H1 (cell line): ENCODE measurements at regions not wholly inside any gene's neighbourhood (a gene's known extent, or its start where the extent isn't known, plus 50 kb on each side); places are given as distances from the start of the nearest gene placed in this dataset.

Experiments used
- CTCF ChIA-PET: fragments of 300-600 bp; sonication (Branson Sonifier 250); formaldehyde crosslinking; loops from one replicate; lab custom pipeline; 2021; ENCODE audit not compliant: partially characterized antibody; lab: Charles Lee
- POLR2A ChIA-PET: fragments of 300-600 bp; sonication (Branson Sonifier 250); formaldehyde crosslinking; loops from one replicate; lab custom pipeline; 2021; ENCODE audit warnings: inconsistent platforms; ENCODE audit not compliant: partially characterized antibody; lab: Charles Lee
- DNase-seq, 2 experiments: peaks; one replicate each; pipeline versions ENCODE4 v3.0.0 to v3.0.0-alpha.2; 2010 to 2022; ENCODE audit warnings: low spot score in 2 of 2, low read depth in 1 of 2, mixed read lengths in 1 of 2
- FAIRE-seq: peaks from 2 replicates; lab custom pipeline; 2011; peaks lifted over from hg19 to GRCh38; lab: Jason Lieb, UNC
- H2AFZ ChIP-seq: 2 replicates; pipeline ENCODE4 v1.8.1; 2012; ENCODE audit warnings: low read length, inconsistent platforms
- H2AK5ac ChIP-seq: 2 replicates; pipeline ENCODE4 v1.6.1; 2013; ENCODE audit warnings: low read depth, low read length
- H2BK120ac ChIP-seq: replicated peaks from 2 replicates; pipeline ENCODE3; 2013; ENCODE audit warnings: low read depth, low read length, inconsistent platforms
- H2BK12ac ChIP-seq: 2 replicates; pipeline ENCODE4 v1.6.1; 2013; ENCODE audit warnings: low read depth, low read length
- H2BK15ac ChIP-seq: 2 replicates; pipeline ENCODE4 v1.6.1; 2013; ENCODE audit warnings: low read length
- H2BK20ac ChIP-seq: 2 replicates; pipeline ENCODE4 v1.6.1; 2013; ENCODE audit warnings: low read length
- H2BK5ac ChIP-seq: 2 replicates; pipeline ENCODE4 v1.6.1; 2013; ENCODE audit warnings: low read depth, low read length
- H3K14ac ChIP-seq: 2 replicates; pipeline ENCODE4 v1.6.1; 2013; ENCODE audit warnings: inconsistent platforms; ENCODE audit not compliant: insufficient read length
- H3K18ac ChIP-seq: 2 replicates; pipeline ENCODE4 v1.6.1; 2013; ENCODE audit warnings: low read length; ENCODE audit errors: extremely low read depth
- H3K23ac ChIP-seq: 2 replicates; pipeline ENCODE4 v1.6.1; 2013; ENCODE audit warnings: inconsistent platforms; ENCODE audit not compliant: insufficient read length
- H3K23me2 ChIP-seq: 2 replicates; pipeline ENCODE4 v1.6.1; 2013; ENCODE audit warnings: low read depth, low read length
- H3K27ac ChIP-seq: 2 replicates; pipeline ENCODE4 v1.6.1; 2011; ENCODE audit warnings: low read depth, low read length, inconsistent platforms
- H3K27me3 ChIP-seq, 4 experiments: replicated peaks in 1 of 4; 1 replicate in 1 of 4; 2 replicates in 3 of 4; pipeline versions ENCODE4 v1.6.1 to v1.8.1; 2011 to 2013; ENCODE audit warnings: low read length in 3 of 4, mild to moderate bottlenecking in 3 of 4, inconsistent platforms in 2 of 4, mixed read lengths in 2 of 4, moderate library complexity in 1 of 4; ENCODE audit not compliant: control insufficient read depth in 3 of 4, insufficient read depth in 3 of 4; ENCODE audit errors: extremely low read depth in 1 of 4
- H3K36me3 ChIP-seq, 4 experiments: 2 replicates each; pipeline versions ENCODE4 v1.6.1 to v1.8.1; 2011 to 2013; ENCODE audit warnings: mild to moderate bottlenecking in 4 of 4, low read length in 3 of 4, moderate library complexity in 2 of 4, control low read depth in 1 of 4, inconsistent platforms in 1 of 4; ENCODE audit not compliant: insufficient read depth in 4 of 4, control insufficient read depth in 2 of 4
- H3K4ac ChIP-seq: replicated peaks from 2 replicates; pipeline ENCODE3; 2013; ENCODE audit warnings: low read length, low read depth, mixed read lengths, inconsistent platforms; ENCODE audit not compliant: insufficient read length
- H3K4me1 ChIP-seq, 4 experiments: replicated peaks in 1 of 4; 1 replicate in 1 of 4; 2 replicates in 3 of 4; pipeline versions ENCODE4 v1.6.1 to v1.8.1; 2011 to 2013; ENCODE audit warnings: low read length in 3 of 4, inconsistent platforms in 2 of 4, mixed read lengths in 1 of 4; ENCODE audit not compliant: insufficient read depth in 4 of 4, control insufficient read depth in 3 of 4
- H3K4me2 ChIP-seq, 2 experiments: 2 replicates each; pipeline versions ENCODE4 v1.6.1 to v1.8.1; 2011 to 2013; ENCODE audit warnings: low read depth in 2 of 2, low read length in 2 of 2, control low read depth in 1 of 2, inconsistent platforms in 1 of 2, mild to moderate bottlenecking in 1 of 2; ENCODE audit not compliant: insufficient read depth in 1 of 2
- H3K4me3 ChIP-seq, 4 experiments: fragments of 200-600, 300-600 bp in 1 of 4; sonication (generic), shearing (Covaris generic), sonication (Bioruptor Twin) in 1 of 4; 2 replicates each; pipeline versions ENCODE4 v1.5.1 to v1.8.1; 2011 to 2016; ENCODE audit warnings: low read length in 4 of 4, low read depth in 3 of 4, control low read depth in 2 of 4, inconsistent platforms in 2 of 4, mild to moderate bottlenecking in 2 of 4, mixed read lengths in 1 of 4, moderate library complexity in 1 of 4; ENCODE audit not compliant: insufficient read depth in 2 of 4; ENCODE audit errors: extremely low read depth in 1 of 4
- H3K56ac ChIP-seq: replicated peaks from 2 replicates; pipeline ENCODE3; 2013; ENCODE audit warnings: low read depth, mild to moderate bottlenecking, mixed read lengths, low read length, inconsistent platforms; ENCODE audit not compliant: insufficient read length
- H3K79me1 ChIP-seq: 2 replicates; pipeline ENCODE4 v1.6.1; 2013; ENCODE audit warnings: low read depth, low read length, control low read depth
- H3K79me2 ChIP-seq, 2 experiments: 2 replicates each; pipeline versions ENCODE4 v1.6.1 to v1.8.1; 2012 to 2013; ENCODE audit warnings: low read length in 2 of 2, mild to moderate bottlenecking in 2 of 2, inconsistent platforms in 1 of 2; ENCODE audit not compliant: insufficient read depth in 2 of 2, control insufficient read depth in 1 of 2
- H3K9ac ChIP-seq, 4 experiments: replicated peaks in 1 of 4; 1 replicate in 1 of 4; 2 replicates in 3 of 4; pipeline versions ENCODE4 v1.6.1 to v1.8.1; 2011 to 2013; ENCODE audit warnings: low read depth in 3 of 4, low read length in 3 of 4, control low read depth in 2 of 4, mild to moderate bottlenecking in 2 of 4, moderate library complexity in 2 of 4, inconsistent platforms in 1 of 4; ENCODE audit errors: extremely low read depth in 1 of 4
- H3K9me3 ChIP-seq, 2 experiments: 2 replicates each; pipeline versions ENCODE4 v1.6.1 to v1.8.1; 2012 to 2013; ENCODE audit warnings: mild to moderate bottlenecking in 2 of 2, moderate library complexity in 2 of 2, control low read depth in 1 of 2, inconsistent platforms in 1 of 2, low read depth in 1 of 2, low read length in 1 of 2, mixed read lengths in 1 of 2; ENCODE audit not compliant: insufficient read depth in 2 of 2
- H4K20me1 ChIP-seq, 2 experiments: replicated peaks in 1 of 2; 2 replicates each; pipeline versions ENCODE3 to v1.8.1; 2011 to 2013; ENCODE audit warnings: inconsistent platforms in 2 of 2, low read length in 2 of 2, mild to moderate bottlenecking in 1 of 2; ENCODE audit not compliant: insufficient read depth in 2 of 2, control insufficient read depth in 1 of 2
- H4K5ac ChIP-seq: 2 replicates; pipeline ENCODE4 v1.6.1; 2013; ENCODE audit warnings: low read length, low read depth, mixed read lengths, inconsistent platforms; ENCODE audit not compliant: insufficient read length
- H4K8ac ChIP-seq: 2 replicates; pipeline ENCODE4 v1.8.0; 2013; ENCODE audit warnings: mild to moderate bottlenecking, moderate library complexity, low read length, inconsistent platforms; ENCODE audit not compliant: insufficient read depth; ENCODE audit errors: extremely low read depth
- H4K91ac ChIP-seq: replicated peaks from 2 replicates; pipeline ENCODE3; 2013; ENCODE audit warnings: low read length, mixed read lengths, inconsistent platforms; ENCODE audit not compliant: insufficient read length
- CBX5 ChIP-seq: fragments of 300-800, 300-1000 bp; sonication (generic); IDR thresholded peaks from 2 replicates; pipeline ENCODE4 v1.7.1; 2016; ENCODE audit warnings: antibody characterized with exemption, low read length, low read depth
- CHD1 ChIP-seq: IDR thresholded peaks from 2 replicates; pipeline ENCODE4 v1.6.1; 2012; ENCODE audit warnings: low read depth, low read length, improper control_type of control experiment
- GTF2F1 ChIP-seq: IDR thresholded peaks from 2 replicates; pipeline ENCODE4 v1.6.1; 2012; ENCODE audit warnings: low read depth, low read length, improper control_type of control experiment, borderline replicate concordance
- HDAC2 ChIP-seq, 2 experiments: fragments of 300-600 bp in 1 of 2; sonication (generic) in 1 of 2; IDR thresholded peaks; 2 replicates each; pipeline ENCODE4 v1.6.1; 2011 to 2012; ENCODE audit warnings: low read depth in 2 of 2, low read length in 2 of 2, mild to moderate bottlenecking in 2 of 2, moderate library complexity in 2 of 2, borderline replicate concordance in 1 of 2, inconsistent platforms in 1 of 2
- KDM4A ChIP-seq: IDR thresholded peaks from one replicate; pipeline ENCODE4 v1.7.1; 2012; ENCODE audit warnings: low read depth, mild to moderate bottlenecking, moderate library complexity, low read length, inconsistent platforms; ENCODE audit not compliant: severe bottlenecking
- KDM5A ChIP-seq: fragments of 200-600 bp; IDR thresholded peaks from 2 replicates; pipeline ENCODE4 v1.7.1; 2012; ENCODE audit warnings: mild to moderate bottlenecking, low read length, inconsistent platforms, mixed read lengths
- MAFK ChIP-seq: IDR thresholded peaks from 2 replicates; pipeline ENCODE4 v1.6.1; 2012; ENCODE audit warnings: low read depth, mild to moderate bottlenecking, improper control_type of control experiment, low read length
- RFX5 ChIP-seq: IDR thresholded peaks from 2 replicates; pipeline ENCODE4 v1.6.1; 2011; ENCODE audit warnings: low read depth, low read length, improper control_type of control experiment, borderline replicate concordance
- SAP30 ChIP-seq: fragments of 300-600 bp; sonication (generic); IDR thresholded peaks from 2 replicates; pipeline ENCODE4 v1.7.1; 2012; ENCODE audit warnings: low read length, moderate library complexity, mild to moderate bottlenecking, inconsistent platforms; ENCODE audit not compliant: insufficient read depth, insufficient replicate concordance
- TBP ChIP-seq: IDR thresholded peaks from 2 replicates; pipeline ENCODE4 v1.6.1; 2011; ENCODE audit warnings: low read depth, low read length, improper control_type of control experiment
- WGBS, 2 experiments: shearing (Covaris generic) in 1 of 2; methylation state at CpG; one replicate each; pipeline versions ENCODE4 v1.1.6 to v1.1.7; 2013 to 2015; ENCODE audit warnings: low lambda C conversion rate in 2 of 2, mixed read lengths in 2 of 2, inconsistent platforms in 1 of 2, low coverage in 1 of 2, missing lambda C conversion rate in 1 of 2; ENCODE audit not compliant: insufficient replicate concordance in 2 of 2, insufficient coverage in 1 of 2, insufficient read length in 1 of 2; ENCODE audit errors: extremely low coverage in 1 of 2, missing lambda C conversion rate in 1 of 2; 5-methylcytosine and 5-hydroxymethylcytosine counted together

DNA sequence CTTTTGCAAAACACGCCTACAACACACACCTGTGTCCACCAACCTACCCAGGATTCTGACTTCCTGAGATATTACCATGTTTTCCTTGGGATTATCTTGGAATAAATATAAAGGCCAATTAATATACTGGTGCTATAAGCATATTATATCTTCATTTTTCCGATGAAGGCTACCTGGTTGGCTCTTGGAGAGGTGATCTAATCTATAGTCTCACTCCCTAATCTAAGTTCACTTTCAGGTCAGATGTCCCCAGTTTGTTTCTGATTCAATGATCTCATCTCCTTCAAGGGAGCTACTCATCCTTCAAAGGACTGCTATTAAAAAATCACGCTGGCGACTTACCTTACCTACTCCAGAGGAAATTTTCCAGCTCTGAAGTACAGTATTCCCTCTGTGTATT is 517.5 kb downstream of the KLF5 start:
- H3K23ac ChIP-seq, result no peak overlapping the region

More for the DNA sequence above, 517.5 kb downstream of the KLF5 start:
- Histone ChIP-seq H3K79me2 (no peaks in the 10 kb centered on the region), H3K4me1 (no peaks in the 10 kb centered on the region), H2AFZ (no peak overlapping the region), H2BK20ac (no peak overlapping the region), H2BK120ac (no peak overlapping the region), H2AK5ac (no peak overlapping the region), H4K5ac (no peak overlapping the region), H3K27ac (no peak overlapping the region), H3K56ac (no peak overlapping the region), H3K4me2 (no peak overlapping the region), H3K36me3 (no peaks in the 10 kb centered on the region), H4K91ac (no peak overlapping the region), H4K8ac (no peak overlapping the region), H2BK15ac (no peak overlapping the region), H3K79me1 (no peaks in the 10 kb centered on the region), H3K9ac (no peak overlapping the region), H3K4me3 (no peak overlapping the region), H3K27me3 (no peaks in the 10 kb centered on the region), H4K20me1 (no peaks in the 10 kb centered on the region), H3K4ac (no peak overlapping the region), H3K14ac (no peak overlapping the region), H2BK12ac (no peak overlapping the region), H3K18ac (no peak overlapping the region), H2BK5ac (no peak overlapping the region), H3K9me3 (peaks cover 0 to 3% of the 10 kb centered on the region in 2 experiments; a peak in 2 of 4 replicates), H3K23me2 (no peaks in the 10 kb centered on the region)
- CTCF ChIA-PET, result no interaction called here
- no peak for FAIRE-seq
- POLR2A ChIA-PET, result no interaction called here
- no peak for TF ChIP-seq RFX5
- no peak for TF ChIP-seq HDAC2 (IDR thresholded peaks at IDR 0.05; ENCODE audit: borderline replicate concordance in 1 of 2, low read depth in 2 of 2, low read length in 2 of 2)
- no peak for TF ChIP-seq GTF2F1
- no peak for TF ChIP-seq TBP
- TF ChIP-seq KDM4A, result no peak
- no peak for TF ChIP-seq KDM5A
- TF ChIP-seq SAP30, result no peak
- TF ChIP-seq MAFK, result no peak
- no peak for TF ChIP-seq CHD1
- no peak for TF ChIP-seq CBX5
- no peak for DNase-seq
- WGBS, 2 experiments, result 86% methylated on average over 4 of the region's 4 CpGs; no CpG with 5 or more reads in 1 of the 2 experiments
